CD14-positive monocyte (primary cell): ENCODE measurements at regions not wholly inside any gene's neighbourhood (a gene's known extent, or its start where the extent isn't known, plus 50 kb on each side); places are given as distances from the start of the nearest gene placed in this dataset.
"Not testable (repeated sequence)": the region's sequence is repeated elsewhere in the genome, so short reads cannot be mapped to it uniquely, and the experiment has no call there.

ENCODE experiments used
- DNase-seq, 3 donors: peaks; one replicate each; pipeline ENCODE4 v3.0.0-alpha.2; 2011 to 2022
- H2AFZ ChIP-seq: 2 replicates; pipeline ENCODE4 v1.6.0; 2012; ENCODE audit warnings: mild to moderate bottlenecking, low read depth, low read length, inconsistent platforms; ENCODE audit not compliant: insufficient read depth, poor library complexity, severe bottlenecking
- H3K27ac ChIP-seq, 2 donors: 1 replicate in 1 of 2; 2 replicates in 1 of 2; pipeline ENCODE4 v1.5.1; 2012 to 2013; ENCODE audit warnings: low read length in 2 of 2, control low read depth in 1 of 2, inconsistent platforms in 1 of 2, low read depth in 1 of 2, mild to moderate bottlenecking in 1 of 2
- H3K27me3 ChIP-seq, 2 donors: one replicate each; pipeline versions ENCODE4 v1.6.0 to v1.6.1; 2011 to 2013; ENCODE audit warnings: low read length in 2 of 2; ENCODE audit not compliant: control insufficient read depth in 2 of 2, insufficient read depth in 2 of 2
- H3K36me3 ChIP-seq, 2 donors: replicated peaks in 1 of 2; 1 replicate in 1 of 2; 2 replicates in 1 of 2; pipeline versions ENCODE4 v1.5.1 to v1.6.1; 2012 to 2013; ENCODE audit warnings: low read length in 2 of 2, control low read depth in 1 of 2, inconsistent platforms in 1 of 2, mild to moderate bottlenecking in 1 of 2; ENCODE audit not compliant: insufficient read depth in 2 of 2, control insufficient read depth in 1 of 2
- H3K4me1 ChIP-seq, 2 donors: 1 replicate in 1 of 2; 2 replicates in 1 of 2; pipeline versions ENCODE4 v1.5.1 to v1.6.1; 2012 to 2013; ENCODE audit warnings: low read length in 2 of 2, control low read depth in 1 of 2, inconsistent platforms in 1 of 2, mild to moderate bottlenecking in 1 of 2, moderate library complexity in 1 of 2; ENCODE audit not compliant: insufficient read depth in 2 of 2, control insufficient read depth in 1 of 2
- H3K4me2 ChIP-seq: replicated peaks from 2 replicates; pipeline ENCODE3; 2012; ENCODE audit warnings: low read length, moderate library complexity, mild to moderate bottlenecking; ENCODE audit not compliant: poor library complexity, severe bottlenecking; ENCODE audit errors: extremely low read depth
- H3K4me3 ChIP-seq, 3 experiments: fragments of 200-600 bp in 1 of 3; sonication (generic) in 1 of 3; replicated peaks in 1 of 3; 1 replicate in 2 of 3; 2 replicates in 1 of 3; pipeline ENCODE4 v1.5.1; 2011 to 2013; ENCODE audit warnings: low read length in 3 of 3, mild to moderate bottlenecking in 3 of 3, control low read depth in 2 of 3, low read depth in 2 of 3, inconsistent platforms in 1 of 3, moderate library complexity in 1 of 3
- H3K79me2 ChIP-seq: 2 replicates; pipeline ENCODE4 v1.6.0; 2012; ENCODE audit warnings: mild to moderate bottlenecking, control low read depth, inconsistent platforms, low read length, moderate library complexity; ENCODE audit not compliant: insufficient read depth
- H3K9ac ChIP-seq: 2 replicates; pipeline ENCODE4 v1.6.0; 2017; ENCODE audit warnings: low read length, mild to moderate bottlenecking; ENCODE audit not compliant: insufficient read depth, poor library complexity, severe bottlenecking
- H3K9me3 ChIP-seq, 2 donors: replicated peaks in 1 of 2; 1 replicate in 1 of 2; 2 replicates in 1 of 2; pipeline versions ENCODE4 v1.5.1 to v1.6.1; 2012 to 2013; ENCODE audit warnings: low read length in 2 of 2, control low read depth in 1 of 2; ENCODE audit not compliant: control insufficient read depth in 1 of 2, insufficient read depth in 1 of 2
- H4K20me1 ChIP-seq: 2 replicates; pipeline ENCODE4 v1.6.0; 2012; ENCODE audit warnings: mild to moderate bottlenecking, low read length, control low read depth, moderate library complexity; ENCODE audit not compliant: insufficient read depth
- H3K27ac Mint-ChIP-seq, 7 donors: one replicate each; pipeline ENCODE4 v1.8.0; 2020; ENCODE audit warnings: mild to moderate bottlenecking in 7 of 7, mixed read lengths in 7 of 7, moderate library complexity in 6 of 7, inconsistent platforms in 2 of 7
- H3K27me3 Mint-ChIP-seq, 3 donors: one replicate each; pipeline ENCODE4 v1.8.0; 2021 to 2022; ENCODE audit warnings: low read depth in 3 of 3, mild to moderate bottlenecking in 3 of 3, mixed read lengths in 3 of 3, moderate library complexity in 3 of 3, inconsistent platforms in 1 of 3
- H3K36me3 Mint-ChIP-seq, 2 donors: one replicate each; pipeline ENCODE4 v1.8.0; 2020; ENCODE audit warnings: mixed read lengths in 2 of 2, inconsistent platforms in 1 of 2, mild to moderate bottlenecking in 1 of 2
- H3K4me1 Mint-ChIP-seq: one replicate; pipeline ENCODE4 v1.8.0; 2020; ENCODE audit warnings: mild to moderate bottlenecking, mixed read lengths
- H3K4me3 Mint-ChIP-seq, 2 donors: one replicate each; pipeline ENCODE4 v1.8.0; 2020; ENCODE audit warnings: mild to moderate bottlenecking in 2 of 2, mixed read lengths in 2 of 2, moderate library complexity in 1 of 2
- H3K9me3 Mint-ChIP-seq, 7 donors: one replicate each; pipeline ENCODE4 v1.8.0; 2020 to 2022; ENCODE audit warnings: mixed read lengths in 7 of 7, mild to moderate bottlenecking in 6 of 7, moderate library complexity in 6 of 7, inconsistent platforms in 2 of 7
- WGBS: methylation state at CpG from one replicate; pipeline ENCODE4 v1.1.5; 2013; ENCODE audit warnings: missing lambda C conversion rate; ENCODE audit not compliant: insufficient coverage; 5-methylcytosine and 5-hydroxymethylcytosine counted together
- intact Hi-C, 2 donors: fragments of 100-400 bp; cut with micrococcal nuclease; formaldehyde crosslinking; loops; one replicate each; pipeline versions ENCODE4 v1.15.0 to v1.15.1; 2023

DNA sequence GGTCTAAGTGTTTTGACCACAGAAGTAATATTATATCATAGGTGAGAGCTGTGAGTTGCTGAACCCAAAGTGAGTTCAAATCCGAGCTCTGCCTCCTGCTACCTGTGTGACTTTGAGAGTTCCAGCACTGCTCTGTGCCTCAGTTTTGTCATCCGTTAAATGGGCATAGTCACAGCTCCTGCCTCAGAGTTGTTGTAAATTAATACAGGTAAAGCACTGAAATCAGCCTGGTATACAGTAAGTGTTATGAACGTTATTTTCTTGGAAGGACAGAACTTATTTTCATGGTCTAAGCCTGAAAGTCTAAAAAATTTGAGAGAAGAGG is 65.4 kb upstream of the ZNF195 start:
- H3K27ac Mint-ChIP-seq, H3K27me3 ChIP-seq, H3K36me3 ChIP-seq, intact Hi-C loops, H2AFZ ChIP-seq, H3K4me1 ChIP-seq, H3K4me1 Mint-ChIP-seq, H3K4me3 ChIP-seq, H3K9me3 ChIP-seq, H4K20me1 ChIP-seq, H3K36me3 Mint-ChIP-seq, H3K9me3 Mint-ChIP-seq, H3K9ac ChIP-seq, DNase-seq, H3K79me2 ChIP-seq, H3K4me2 ChIP-seq, H3K27ac ChIP-seq: not testable (repeated sequence)
- 60% methylated on average over 1 of the region's 3 CpGs for WGBS
- Mint-ChIP-seq H3K4me3 (peak overlapping the region in 1 of 2 donors; percentile 3), H3K27me3 (peaks cover 26 to 31% (median 27%) of the 10 kb centered on the region in 3 donors)

DNA sequence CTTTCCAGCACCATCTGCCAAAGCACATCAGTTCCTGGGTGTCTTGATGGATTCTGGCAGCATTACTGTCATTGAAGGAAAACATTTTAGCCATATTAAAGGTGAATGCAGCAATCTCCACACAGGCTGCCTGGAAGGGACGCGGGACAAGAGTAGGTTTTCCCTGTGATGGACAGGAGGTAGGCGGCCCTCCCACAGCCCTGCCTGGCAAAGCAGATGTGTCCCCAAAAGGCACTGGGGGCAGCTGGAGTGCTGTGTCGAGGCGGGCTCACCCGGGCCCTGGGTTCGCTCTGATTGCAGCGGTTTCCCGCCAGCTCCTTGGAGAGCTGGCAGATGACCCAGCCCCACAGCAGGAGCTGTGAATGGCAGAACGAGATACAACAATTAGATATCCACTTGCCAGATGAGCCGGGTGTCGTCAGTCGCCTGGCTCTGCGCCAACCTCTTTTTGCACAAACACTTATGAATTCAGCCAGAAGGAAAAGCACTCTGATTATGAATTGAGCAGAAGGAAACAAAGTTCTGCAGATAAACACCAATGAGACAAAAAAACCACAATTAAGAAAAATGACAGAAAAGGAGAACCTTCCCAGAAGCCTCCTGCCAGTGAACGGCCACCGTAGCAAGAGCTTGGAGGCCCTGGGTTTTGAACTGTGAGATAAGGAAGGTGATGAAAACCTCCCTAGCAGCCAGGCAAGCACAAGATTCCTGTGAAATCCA is 64.9 kb upstream of the ZNF195 start:
- H4K20me1 ChIP-seq, H2AFZ ChIP-seq, H3K36me3 Mint-ChIP-seq, H3K4me2 ChIP-seq, H3K4me1 Mint-ChIP-seq, H3K36me3 ChIP-seq, intact Hi-C loops, H3K9me3 ChIP-seq, H3K4me3 ChIP-seq, H3K27ac ChIP-seq, H3K9ac ChIP-seq, DNase-seq, H3K4me1 ChIP-seq, H3K79me2 ChIP-seq, H3K27me3 ChIP-seq, H3K9me3 Mint-ChIP-seq, H3K27ac Mint-ChIP-seq: not testable (repeated sequence)
- Mint-ChIP-seq H3K4me3 (peak overlapping the region in 1 of 2 donors; percentile 63), H3K27me3 (peaks cover 26 to 34% (median 27%) of the 10 kb centered on the region in 3 donors)
- no CpG with 5 or more reads among the region's 16 CpGs for WGBS

DNA sequence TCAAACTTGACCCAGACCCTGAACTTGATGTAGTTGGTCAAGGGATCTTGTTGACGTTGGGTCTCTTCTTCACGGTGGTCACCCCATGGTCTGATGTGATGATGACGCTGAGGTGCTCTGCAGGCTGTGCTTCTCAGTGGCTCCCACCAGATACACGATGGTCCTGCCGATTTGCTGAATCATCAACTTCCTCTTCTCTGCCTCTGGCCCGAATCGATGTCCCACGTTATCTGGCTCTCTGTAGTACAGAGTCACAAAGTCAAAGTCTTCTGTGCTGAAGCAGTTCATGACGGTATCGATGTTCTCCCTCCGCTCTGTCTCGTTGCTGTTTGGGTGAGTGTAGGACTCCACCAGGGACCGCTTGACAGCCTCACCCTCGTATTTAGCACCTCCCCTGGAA is 58.5 kb upstream of the ZNF195 start:
- H3K27ac ChIP-seq, H3K4me1 Mint-ChIP-seq, H3K27me3 ChIP-seq, H3K9ac ChIP-seq, H3K9me3 ChIP-seq, H3K4me1 ChIP-seq, H3K36me3 Mint-ChIP-seq, intact Hi-C loops, H3K79me2 ChIP-seq, H3K4me3 ChIP-seq, H3K9me3 Mint-ChIP-seq, H3K36me3 ChIP-seq, H2AFZ ChIP-seq, H4K20me1 ChIP-seq, H3K4me2 ChIP-seq: not testable (repeated sequence)
- peak; percentile 15 to 42 (median 24) for DNase-seq
- Mint-ChIP-seq H3K27ac (peak overlapping the region in 2 of 7 donors; percentile 10 to 12), H3K27me3 (peaks cover 8 to 22% (median 10%) of the 10 kb centered on the region in 3 donors), H3K4me3 (peak overlapping the region; percentile 33 to 73)
- 21% methylated on average over 4 of the region's 14 CpGs for WGBS
